ENCODE measurements at regions not wholly inside any gene's neighbourhood (a gene's known extent, or its start where the extent isn't known, plus 50 kb on each side); places are given as distances from the start of the nearest gene placed in this dataset.

- H3K79me2 ChIP-seq (ENCODE audit: insufficient read depth, low read length) = no peaks in the 10 kb centered on the region
- peaks cover 11% of the 10 kb centered on the region for H3K9me3 Mint-ChIP-seq (ENCODE audit: unreplicated experiment)
- H3K27ac Mint-ChIP-seq (ENCODE audit: unreplicated experiment) = no peak overlapping the region
- no peak for DNase-seq (ENCODE audit: low read depth)
- H3K27me3 Mint-ChIP-seq (ENCODE audit: low read depth, unreplicated experiment) = no peaks in the 10 kb centered on the region
- H3K9me3 ChIP-seq (ENCODE audit: insufficient read depth, low read depth, low read length) = no peaks in the 10 kb centered on the region
- no peak overlapping the region for H2AFZ ChIP-seq (ENCODE audit: low read depth, low read length)
- FAIRE-seq = no peak
- H3K36me3 ChIP-seq (ENCODE audit: insufficient read depth, low read length) = no peaks in the 10 kb centered on the region
- no peaks in the 10 kb centered on the region for H4K20me1 ChIP-seq (ENCODE audit: insufficient read depth, low read length)
- peaks cover 9% of the 10 kb centered on the region for H3K4me1 ChIP-seq (ENCODE audit: insufficient read depth, low read length)
- no peak overlapping the region for H3K9ac ChIP-seq (ENCODE audit: low read length)
- H3K27ac ChIP-seq (ENCODE audit: low read depth, low read length) = no peak overlapping the region
- peaks cover 12% of the 10 kb centered on the region for H3K4me1 Mint-ChIP-seq (ENCODE audit: low read depth, unreplicated experiment)
- no peaks in the 10 kb centered on the region for H3K27me3 ChIP-seq (ENCODE audit: insufficient read depth, low read length)
- no peaks in the 10 kb centered on the region for H3K36me3 Mint-ChIP-seq (ENCODE audit: low read depth, unreplicated experiment)
- no peak for TF ChIP-seq CTCF (IDR thresholded peaks at IDR 0.05; ENCODE audit: insufficient read depth, low read depth, low read length)
- no peak overlapping the region for H3K4me2 ChIP-seq (ENCODE audit: low read length)
- no peak overlapping the region for H3K4me3 Mint-ChIP-seq (ENCODE audit: unreplicated experiment)
- H3K4me3 ChIP-seq (ENCODE audit: insufficient read depth, low read depth, low read length) = no peak overlapping the region
Measured at GRCh38 chr2:220782609-220783113, 789.4 kb downstream of the EPHA4 start.

- H3K9ac ChIP-seq (ENCODE audit: low read length) = no peak overlapping the region
- no peaks in the 10 kb centered on the region for H4K20me1 ChIP-seq (ENCODE audit: insufficient read depth, low read length)
- no peak overlapping the region for H3K4me2 ChIP-seq (ENCODE audit: low read length)
- H3K4me3 ChIP-seq (ENCODE audit: insufficient read depth, low read depth, low read length) = no peak overlapping the region
- DNase-seq (ENCODE audit: low read depth) (peak; percentile 42), FAIRE-seq (peak; percentile 5)
- H3K27me3 Mint-ChIP-seq (ENCODE audit: low read depth, unreplicated experiment) = no peaks in the 10 kb centered on the region
- H2AFZ ChIP-seq (ENCODE audit: low read depth, low read length) = no peak overlapping the region
- no peaks in the 10 kb centered on the region for H3K36me3 ChIP-seq (ENCODE audit: insufficient read depth, low read length)
- peaks cover 10% of the 10 kb centered on the region for H3K4me1 Mint-ChIP-seq (ENCODE audit: low read depth, unreplicated experiment)
- H3K9me3 ChIP-seq (ENCODE audit: insufficient read depth, low read depth, low read length) = no peaks in the 10 kb centered on the region
- H3K79me2 ChIP-seq (ENCODE audit: insufficient read depth, low read length) = no peaks in the 10 kb centered on the region
- TF ChIP-seq EZH2 (IDR thresholded peaks at IDR 0.05; ENCODE audit: insufficient read depth, low read length) = no peak
- TF ChIP-seq CTCF (IDR thresholded peaks at IDR 0.05; ENCODE audit: insufficient read depth, low read depth, low read length) = no peak
- peaks cover 9% of the 10 kb centered on the region for H3K4me1 ChIP-seq (ENCODE audit: insufficient read depth, low read length)
- H3K27ac ChIP-seq (ENCODE audit: low read depth, low read length) = no peak overlapping the region
- no peaks in the 10 kb centered on the region for H3K27me3 ChIP-seq (ENCODE audit: insufficient read depth, low read length)
- H3K36me3 Mint-ChIP-seq (ENCODE audit: low read depth, unreplicated experiment) = no peaks in the 10 kb centered on the region
- no peak overlapping the region for H3K4me3 Mint-ChIP-seq (ENCODE audit: unreplicated experiment)
- H3K9me3 Mint-ChIP-seq (ENCODE audit: unreplicated experiment) = peaks cover 5% of the 10 kb centered on the region
- H3K27ac Mint-ChIP-seq (ENCODE audit: unreplicated experiment) = no peak overlapping the region
Measured at GRCh38 chr2:220783671-220784070, 788.4 kb downstream of the EPHA4 start.

GRCh38 chr2:220785178-220785577, 786.9 kb downstream of the EPHA4 start:
- no peak overlapping the region for H3K9ac ChIP-seq (ENCODE audit: low read length)
- no peaks in the 10 kb centered on the region for H3K9me3 ChIP-seq (ENCODE audit: insufficient read depth, low read depth, low read length)
- Mint-ChIP-seq H3K27me3 (ENCODE audit: low read depth, unreplicated experiment) (no peaks in the 10 kb centered on the region), H3K4me3 (ENCODE audit: unreplicated experiment) (no peak overlapping the region), H3K4me1 (ENCODE audit: low read depth, unreplicated experiment) (peaks cover 12% of the 10 kb centered on the region), H3K27ac (ENCODE audit: unreplicated experiment) (no peak overlapping the region), H3K36me3 (ENCODE audit: low read depth, unreplicated experiment) (no peaks in the 10 kb centered on the region), H3K9me3 (ENCODE audit: unreplicated experiment) (no peaks in the 10 kb centered on the region)
- no peak overlapping the region for H3K27ac ChIP-seq (ENCODE audit: low read depth, low read length)
- no peaks in the 10 kb centered on the region for H4K20me1 ChIP-seq (ENCODE audit: insufficient read depth, low read length)
- H3K4me3 ChIP-seq (ENCODE audit: insufficient read depth, low read depth, low read length) = no peak overlapping the region
- H3K79me2 ChIP-seq (ENCODE audit: insufficient read depth, low read length) = no peaks in the 10 kb centered on the region
- peaks cover 6% of the 10 kb centered on the region for H3K4me1 ChIP-seq (ENCODE audit: insufficient read depth, low read length)
- no peaks in the 10 kb centered on the region for H3K36me3 ChIP-seq (ENCODE audit: insufficient read depth, low read length)
- no peak overlapping the region for H2AFZ ChIP-seq (ENCODE audit: low read depth, low read length)
- TF ChIP-seq EZH2 (IDR thresholded peaks at IDR 0.05; ENCODE audit: insufficient read depth, low read length) (no peak), CTCF (IDR thresholded peaks at IDR 0.05; ENCODE audit: insufficient read depth, low read depth, low read length) (no peak)
- no peak overlapping the region for H3K4me2 ChIP-seq (ENCODE audit: low read length)
- no peak for FAIRE-seq
- DNase-seq (ENCODE audit: low read depth) = peak; percentile 3
- no peaks in the 10 kb centered on the region for H3K27me3 ChIP-seq (ENCODE audit: insufficient read depth, low read length)
